DND-41 (cell line): ENCODE measurements at regions not wholly inside any gene's neighbourhood (a gene's known extent, or its start where the extent isn't known, plus 50 kb on each side); places are given as distances from the start of the nearest gene placed in this dataset.

ENCODE experiments used
- ATAC-seq: fragments of 200-7000 bp; cut with Tn5 transposase; 3 replicates; pipeline ENCODE4 v1.9.1; 2021; ENCODE audit warnings: low read depth; ENCODE audit not compliant: insufficient read depth
- DNase-seq: peaks from one replicate; pipeline ENCODE4 v3.0.0-alpha.2; 2020
- H2AFZ ChIP-seq: 2 replicates; pipeline ENCODE4 v1.6.0; 2012; ENCODE audit warnings: low read depth, low read length
- H3K27ac ChIP-seq: 2 replicates; pipeline ENCODE4 v1.5.1; 2012; ENCODE audit warnings: low read length, inconsistent platforms
- H3K27me3 ChIP-seq: fragments of 200-600 bp; sonication (generic); 2 replicates; pipeline ENCODE4 v1.6.0; 2012; ENCODE audit warnings: low read length, mild to moderate bottlenecking, inconsistent platforms; ENCODE audit not compliant: insufficient read depth, poor library complexity
- H3K36me3 ChIP-seq: 2 replicates; pipeline ENCODE4 v1.5.1; 2012; ENCODE audit warnings: low read length, inconsistent platforms; ENCODE audit not compliant: insufficient read depth
- H3K4me1 ChIP-seq: 2 replicates; pipeline ENCODE4 v1.5.1; 2012; ENCODE audit warnings: mild to moderate bottlenecking, low read length; ENCODE audit not compliant: insufficient read depth
- H3K4me2 ChIP-seq: 2 replicates; pipeline ENCODE4 v1.6.0; 2012; ENCODE audit warnings: mild to moderate bottlenecking, moderate library complexity, low read length, inconsistent platforms; ENCODE audit not compliant: insufficient read depth
- H3K4me3 ChIP-seq, 2 experiments: fragments of 200-600 bp in 1 of 2; shearing (Covaris generic) in 1 of 2; 2 replicates each; pipeline ENCODE4 v1.5.1; 2012 to 2016; ENCODE audit warnings: inconsistent platforms in 2 of 2, low read length in 2 of 2, mild to moderate bottlenecking in 2 of 2, low read depth in 1 of 2, moderate library complexity in 1 of 2
- H3K79me2 ChIP-seq: 2 replicates; pipeline ENCODE4 v1.6.0; 2012; ENCODE audit warnings: low read length, inconsistent platforms; ENCODE audit not compliant: insufficient read depth
- H3K9ac ChIP-seq: 2 replicates; pipeline ENCODE4 v1.6.0; 2012; ENCODE audit warnings: low read depth, mild to moderate bottlenecking, inconsistent platforms, low read length, moderate library complexity
- H3K9me3 ChIP-seq: 2 replicates; pipeline ENCODE4 v1.5.1; 2012; ENCODE audit warnings: low read length, moderate library complexity, mild to moderate bottlenecking, inconsistent platforms; ENCODE audit not compliant: insufficient read depth, severe bottlenecking
- H4K20me1 ChIP-seq: 2 replicates; pipeline ENCODE4 v1.6.0; 2012; ENCODE audit warnings: low read length; ENCODE audit not compliant: insufficient read depth
- CTCF ChIP-seq: IDR thresholded peaks from 2 replicates; pipeline ENCODE4 v1.5.1; 2012; ENCODE audit warnings: borderline replicate concordance, low read length, moderate library complexity, mild to moderate bottlenecking; ENCODE audit not compliant: poor library complexity, severe bottlenecking; ENCODE audit errors: extremely low read depth
- EZH2 ChIP-seq: IDR thresholded peaks from 3 replicates; pipeline ENCODE4 v1.6.1; 2012; ENCODE audit warnings: borderline replicate concordance, low read depth, mild to moderate bottlenecking, moderate library complexity, low read length, inconsistent platforms; ENCODE audit not compliant: severe bottlenecking

- Histone ChIP-seq H3K27ac (no peak overlapping the region), H3K27me3 (no peaks in the 10 kb centered on the region), H2AFZ (no peak overlapping the region), H3K9ac (no peak overlapping the region), H3K4me3 (no peak overlapping the region), H3K36me3 (no peaks in the 10 kb centered on the region), H3K4me1 (no peaks in the 10 kb centered on the region), H4K20me1 (no peaks in the 10 kb centered on the region), H3K79me2 (no peaks in the 10 kb centered on the region), H3K4me2 (no peak overlapping the region), H3K9me3 (no peaks in the 10 kb centered on the region)
- TF ChIP-seq EZH2 (no peak), CTCF (no peak)
- no peak for DNase-seq
- ATAC-seq, result no peak
Observed at GRCh38 chr3:28645149-28645548, 296.5 kb upstream of the AZI2 start.

GRCh38 chr3:28646435-28646834 lies 297.8 kb upstream of the AZI2 start:
- ATAC-seq (no peak), DNase-seq (no peak)
- no peaks in the 10 kb centered on the region for H3K4me1 ChIP-seq
- no peak overlapping the region for H3K4me3 ChIP-seq
- no peak for TF ChIP-seq CTCF
- no peak for TF ChIP-seq EZH2
- no peaks in the 10 kb centered on the region for H3K79me2 ChIP-seq
- no peak overlapping the region for H3K4me2 ChIP-seq
- no peak overlapping the region for H3K9ac ChIP-seq
- no peak overlapping the region for H2AFZ ChIP-seq
- no peaks in the 10 kb centered on the region for H4K20me1 ChIP-seq
- no peaks in the 10 kb centered on the region for H3K36me3 ChIP-seq
- H3K9me3 ChIP-seq, result no peaks in the 10 kb centered on the region
- no peak overlapping the region for H3K27ac ChIP-seq
- H3K27me3 ChIP-seq, result no peaks in the 10 kb centered on the region

- H4K20me1 ChIP-seq, result no peaks in the 10 kb centered on the region
- H3K4me1 ChIP-seq, result no peaks in the 10 kb centered on the region
- no peaks in the 10 kb centered on the region for H3K79me2 ChIP-seq
- H3K27me3 ChIP-seq, result no peaks in the 10 kb centered on the region
- TF ChIP-seq CTCF (no peak), EZH2 (no peak)
- no peak for ATAC-seq
- H3K9ac ChIP-seq, result no peak overlapping the region
- no peaks in the 10 kb centered on the region for H3K36me3 ChIP-seq
- no peak overlapping the region for H3K4me3 ChIP-seq
- no peak for DNase-seq
- no peaks in the 10 kb centered on the region for H3K9me3 ChIP-seq
- no peak overlapping the region for H3K27ac ChIP-seq
- no peak overlapping the region for H2AFZ ChIP-seq
- no peak overlapping the region for H3K4me2 ChIP-seq
Observed at GRCh38 chr3:28649266-28649665, 300.6 kb upstream of the AZI2 start.

- no peaks in the 10 kb centered on the region for H3K9me3 ChIP-seq
- H3K79me2 ChIP-seq, result no peaks in the 10 kb centered on the region
- no peak overlapping the region for H3K4me2 ChIP-seq
- DNase-seq (no peak), ATAC-seq (no peak)
- no peak overlapping the region for H3K4me3 ChIP-seq
- H2AFZ ChIP-seq, result no peak overlapping the region
- no peak overlapping the region for H3K27ac ChIP-seq
- no peak overlapping the region for H3K9ac ChIP-seq
- H3K36me3 ChIP-seq, result no peaks in the 10 kb centered on the region
- no peaks in the 10 kb centered on the region for H4K20me1 ChIP-seq
- H3K4me1 ChIP-seq, result no peaks in the 10 kb centered on the region
- TF ChIP-seq CTCF (no peak), EZH2 (no peak)
- no peaks in the 10 kb centered on the region for H3K27me3 ChIP-seq
Observed at GRCh38 chr3:28651159-28651558, 302.5 kb upstream of the AZI2 start.
